IPS-20b (cell line): ENCODE measurements at regions not wholly inside any gene's neighbourhood (a gene's known extent, or its start where the extent isn't known, plus 50 kb on each side); places are given as distances from the start of the nearest gene placed in this dataset.

ENCODE experiments used
- H3K27ac ChIP-seq: one replicate; pipeline ENCODE4 v1.5.1; 2013; ENCODE audit warnings: low read length
- H3K27me3 ChIP-seq: 2 replicates; pipeline ENCODE4 v1.6.1; 2013; ENCODE audit warnings: mild to moderate bottlenecking, low read length, inconsistent platforms; ENCODE audit not compliant: insufficient read depth
- H3K36me3 ChIP-seq: 2 replicates; pipeline ENCODE4 v1.6.1; 2013; ENCODE audit warnings: low read depth, mild to moderate bottlenecking, inconsistent platforms, low read length, moderate library complexity; ENCODE audit not compliant: insufficient read depth
- H3K4me1 ChIP-seq: 2 replicates; pipeline ENCODE4 v1.6.1; 2013; ENCODE audit warnings: mild to moderate bottlenecking, control low read depth, inconsistent platforms, low read length, moderate library complexity; ENCODE audit not compliant: insufficient read depth
- H3K4me3 ChIP-seq: 2 replicates; pipeline ENCODE4 v1.5.1; 2013; ENCODE audit warnings: mild to moderate bottlenecking, low read length, inconsistent platforms
- H3K9ac ChIP-seq: 2 replicates; pipeline ENCODE4 v1.6.1; 2013; ENCODE audit warnings: low read depth, mild to moderate bottlenecking, inconsistent platforms, low read length, moderate library complexity
- H3K9me3 ChIP-seq: 2 replicates; pipeline ENCODE4 v1.6.1; 2013; ENCODE audit warnings: mild to moderate bottlenecking, low read depth, low read length, inconsistent platforms; ENCODE audit not compliant: insufficient read depth

DNA sequence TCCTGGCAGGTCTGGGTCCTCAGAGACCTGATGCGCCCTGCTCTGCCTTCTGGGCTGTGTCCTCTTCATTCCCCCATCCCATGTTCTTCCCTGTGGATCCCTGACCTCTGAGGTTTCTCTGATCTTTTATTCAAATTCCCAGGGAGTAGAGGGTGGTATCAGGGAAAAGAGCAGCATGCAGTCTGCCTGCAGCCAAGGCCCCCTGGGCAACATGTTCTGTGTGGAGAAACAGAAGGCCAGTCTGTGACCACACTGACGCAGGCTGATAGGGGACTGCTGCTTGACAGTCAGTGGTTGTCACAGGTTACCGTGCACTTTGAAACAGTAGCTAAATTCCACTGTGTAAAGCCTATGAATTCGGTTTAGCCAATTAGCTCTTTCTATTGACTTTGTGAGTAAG, 156.6 kb upstream of the IRX2 start:
- Histone ChIP-seq H3K9ac (no peak overlapping the region), H3K36me3 (no peaks in the 10 kb centered on the region), H3K4me1 (0 out of 2 replicates have a peak, but pooled peaks cover 4% of the 10 kb centered on the region), H3K4me3 (no peak overlapping the region), H3K27me3 (peaks cover 7% of the 10 kb centered on the region), H3K27ac (no peak overlapping the region), H3K9me3 (no peaks in the 10 kb centered on the region)

GRCh38 chr5:2906302-2907090, 155.0 kb upstream of the IRX2 start:
- peaks cover 3% of the 10 kb centered on the region; the same call in 1 of the 2 replicates for H3K27me3 ChIP-seq
- H3K27ac ChIP-seq: no peak overlapping the region
- H3K4me3 ChIP-seq: no peak overlapping the region
- H3K4me1 ChIP-seq: 0 out of 2 replicates have a peak, but pooled peaks cover 4% of the 10 kb centered on the region
- no peaks in the 10 kb centered on the region for H3K9me3 ChIP-seq
- no peaks in the 10 kb centered on the region for H3K36me3 ChIP-seq
- no peak overlapping the region for H3K9ac ChIP-seq

- Histone ChIP-seq H3K4me3 (no peak overlapping the region), H3K36me3 (no peaks in the 10 kb centered on the region), H3K9me3 (no peaks in the 10 kb centered on the region), H3K9ac (no peak overlapping the region), H3K27me3 (peaks cover 3% of the 10 kb centered on the region; the same call in 1 of the 2 replicates), H3K27ac (no peak overlapping the region), H3K4me1 (0 out of 2 replicates have a peak, but pooled peaks cover 4% of the 10 kb centered on the region)
Measured at GRCh38 chr5:2905741-2906140, 154.3 kb upstream of the IRX2 start.

DNA sequence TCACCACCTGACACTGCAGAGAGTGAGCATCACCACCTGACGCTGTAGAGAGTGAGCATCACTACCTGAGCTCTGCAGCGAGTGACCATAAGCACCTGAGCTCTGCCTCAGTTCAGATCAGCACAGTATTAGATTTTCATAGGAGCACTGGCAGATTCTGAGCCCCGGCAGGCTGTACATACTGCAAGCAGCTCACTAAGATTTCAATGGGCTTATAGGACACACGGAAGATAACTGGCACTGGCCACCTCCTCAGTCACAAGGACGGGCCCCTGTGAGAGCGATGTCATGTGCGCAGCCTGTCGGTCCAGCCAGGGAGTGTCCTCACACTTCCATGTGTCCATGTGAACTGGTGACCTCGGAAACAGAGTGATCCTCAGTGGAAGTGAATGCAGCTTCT, 153.5 kb upstream of the IRX2 start:
- Histone ChIP-seq H3K4me1 (0 out of 2 replicates have a peak, but pooled peaks cover 4% of the 10 kb centered on the region), H3K36me3 (no peaks in the 10 kb centered on the region), H3K9ac (no peak overlapping the region), H3K27me3 (peaks cover 3% of the 10 kb centered on the region; the same call in 1 of the 2 replicates), H3K9me3 (no peaks in the 10 kb centered on the region), H3K27ac (no peak overlapping the region), H3K4me3 (no peak overlapping the region)

- Histone ChIP-seq H3K9ac (no peak overlapping the region), H3K27me3 (peaks cover 3% of the 10 kb centered on the region; the same call in 1 of the 2 replicates), H3K4me1 (no peaks in the 10 kb centered on the region), H3K27ac (no peak overlapping the region), H3K4me3 (no peak overlapping the region), H3K9me3 (no peaks in the 10 kb centered on the region), H3K36me3 (no peaks in the 10 kb centered on the region)
Measured at GRCh38 chr5:2904399-2904798, 152.9 kb upstream of the IRX2 start.

DNA sequence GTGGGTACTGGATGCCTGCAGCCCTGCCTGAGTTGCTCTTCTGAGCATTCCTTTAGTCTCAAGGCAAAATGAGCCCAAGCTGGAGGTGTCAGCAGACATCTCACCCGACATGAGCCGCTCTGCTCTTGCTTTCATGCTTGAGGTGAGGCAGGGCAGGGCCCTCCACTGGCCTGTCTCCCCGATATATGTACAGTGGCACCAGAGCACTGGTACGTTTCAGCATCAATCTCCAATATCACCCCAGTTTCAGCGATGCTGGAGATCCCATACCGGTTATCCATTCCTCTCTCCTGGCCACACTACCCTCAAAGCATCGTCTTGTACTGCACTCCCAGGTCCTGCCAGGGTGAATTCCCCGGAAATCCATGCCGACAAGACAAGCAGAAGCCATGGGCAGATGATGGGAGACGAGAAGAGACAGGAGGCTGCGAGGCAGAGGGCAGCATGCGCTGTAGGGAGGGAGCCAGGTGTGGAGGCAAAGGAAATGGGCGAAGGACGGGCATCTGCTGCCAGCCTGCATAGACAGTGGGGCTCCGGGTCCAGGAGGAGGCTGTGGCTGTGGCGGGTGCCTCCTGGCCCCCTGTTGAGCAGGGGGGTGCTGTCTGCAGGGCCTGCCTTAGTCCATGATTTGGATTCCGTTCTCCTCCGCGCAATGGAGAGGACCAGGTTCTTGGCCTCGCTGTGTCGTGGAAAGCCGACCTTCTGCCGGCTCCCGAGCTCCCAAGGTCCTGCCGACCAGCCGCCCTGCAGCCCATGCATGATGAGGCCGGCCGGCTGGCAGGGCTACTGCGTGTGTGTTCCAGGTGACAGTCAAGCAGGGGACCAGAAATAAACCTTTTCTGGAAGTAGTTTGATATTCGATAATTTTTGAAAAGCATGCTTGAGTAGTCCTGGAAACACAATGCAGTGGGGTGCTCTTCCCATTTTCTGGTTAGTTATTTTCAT, 152.2 kb upstream of the IRX2 start:
- H3K27ac ChIP-seq: no peak overlapping the region
- H3K9ac ChIP-seq: no peak overlapping the region
- no peak overlapping the region for H3K4me3 ChIP-seq
- no peaks in the 10 kb centered on the region for H3K36me3 ChIP-seq
- H3K27me3 ChIP-seq: peaks cover 3% of the 10 kb centered on the region; the same call in 1 of the 2 replicates
- H3K4me1 ChIP-seq: no peaks in the 10 kb centered on the region
- H3K9me3 ChIP-seq: no peaks in the 10 kb centered on the region

DNA sequence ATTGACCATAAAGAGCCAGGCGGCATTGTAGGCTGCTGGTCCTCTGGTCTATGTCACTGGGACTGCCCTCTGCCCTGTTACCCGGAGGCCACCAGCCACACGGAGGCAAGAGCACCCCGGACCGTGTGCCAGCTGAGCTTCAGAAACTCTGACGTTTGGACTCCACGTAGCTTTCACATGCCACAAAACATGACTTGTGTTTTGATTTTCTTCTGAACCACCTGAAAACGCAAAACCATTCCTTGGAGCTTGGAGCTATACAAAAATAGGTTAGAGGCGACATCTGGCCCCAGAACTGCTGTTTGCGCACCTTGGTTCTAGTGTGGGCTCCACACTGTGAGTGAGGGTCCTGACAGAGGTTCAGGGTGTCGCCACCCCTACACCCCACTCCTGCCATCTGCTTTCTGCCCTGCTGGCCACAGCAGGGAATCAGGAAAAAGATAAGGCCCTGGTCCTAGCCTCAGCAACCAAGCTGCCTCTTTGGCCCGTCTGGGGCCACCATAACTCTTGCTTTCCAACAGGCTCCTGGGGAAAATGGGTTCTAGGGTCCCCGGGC, 151.3 kb upstream of the IRX2 start:
- Histone ChIP-seq H3K9ac (no peak overlapping the region), H3K27ac (no peak overlapping the region), H3K36me3 (no peaks in the 10 kb centered on the region), H3K27me3 (peaks cover 3% of the 10 kb centered on the region; the same call in 1 of the 2 replicates), H3K4me1 (no peaks in the 10 kb centered on the region), H3K9me3 (no peaks in the 10 kb centered on the region), H3K4me3 (no peak overlapping the region)

DNA sequence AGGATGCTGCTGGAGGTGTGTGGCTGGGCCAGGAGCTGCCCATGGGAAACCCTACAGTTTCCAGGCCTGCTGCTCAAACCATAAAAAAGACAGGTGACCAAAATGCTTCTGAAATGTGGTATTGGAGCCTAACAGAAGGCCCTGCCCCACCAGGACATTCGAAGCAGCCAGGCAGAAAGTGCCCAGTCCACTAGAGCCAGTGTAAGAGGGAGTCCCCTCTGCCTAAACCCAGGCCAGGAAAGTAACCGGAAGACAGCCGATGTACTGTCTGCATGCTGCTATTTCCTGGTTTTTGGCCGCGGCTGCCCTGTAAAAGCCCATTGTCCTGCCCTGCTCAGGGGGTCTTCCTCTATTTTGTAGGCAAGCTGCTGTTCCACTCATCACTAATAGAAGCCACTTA, 150.7 kb upstream of the IRX2 start:
- H3K4me3 ChIP-seq: no peak overlapping the region
- H3K4me1 ChIP-seq: no peaks in the 10 kb centered on the region
- no peaks in the 10 kb centered on the region for H3K9me3 ChIP-seq
- H3K27ac ChIP-seq: no peak overlapping the region
- peaks cover 3% of the 10 kb centered on the region; the same call in 1 of the 2 replicates for H3K27me3 ChIP-seq
- H3K36me3 ChIP-seq: no peaks in the 10 kb centered on the region
- no peak overlapping the region for H3K9ac ChIP-seq

- Histone ChIP-seq H3K27ac (no peak overlapping the region), H3K9me3 (no peaks in the 10 kb centered on the region), H3K4me1 (no peaks in the 10 kb centered on the region), H3K36me3 (no peaks in the 10 kb centered on the region), H3K9ac (no peak overlapping the region), H3K27me3 (peaks cover 3% of the 10 kb centered on the region; the same call in 1 of the 2 replicates), H3K4me3 (no peak overlapping the region)
Measured at GRCh38 chr5:2901511-2901910, 150.0 kb upstream of the IRX2 start.

GRCh38 chr5:2901096-2901495, 149.6 kb upstream of the IRX2 start:
- Histone ChIP-seq H3K4me1 (no peaks in the 10 kb centered on the region), H3K36me3 (no peaks in the 10 kb centered on the region), H3K9ac (no peak overlapping the region), H3K27ac (no peak overlapping the region), H3K4me3 (no peak overlapping the region), H3K9me3 (no peaks in the 10 kb centered on the region), H3K27me3 (peaks cover 3% of the 10 kb centered on the region; the same call in 1 of the 2 replicates)

GRCh38 chr5:2900360-2900759, 148.9 kb upstream of the IRX2 start:
- H3K36me3 ChIP-seq: no peaks in the 10 kb centered on the region
- H3K4me1 ChIP-seq: no peaks in the 10 kb centered on the region
- H3K9ac ChIP-seq: no peak overlapping the region
- no peaks in the 10 kb centered on the region for H3K9me3 ChIP-seq
- peaks cover 3% of the 10 kb centered on the region; the same call in 1 of the 2 replicates for H3K27me3 ChIP-seq
- no peak overlapping the region for H3K4me3 ChIP-seq
- no peak overlapping the region for H3K27ac ChIP-seq
